ENCODE measurements at regions not wholly inside any gene's neighbourhood (a gene's known extent, or its start where the extent isn't known, plus 50 kb on each side); places are given as distances from the start of the nearest gene placed in this dataset.

DNA sequence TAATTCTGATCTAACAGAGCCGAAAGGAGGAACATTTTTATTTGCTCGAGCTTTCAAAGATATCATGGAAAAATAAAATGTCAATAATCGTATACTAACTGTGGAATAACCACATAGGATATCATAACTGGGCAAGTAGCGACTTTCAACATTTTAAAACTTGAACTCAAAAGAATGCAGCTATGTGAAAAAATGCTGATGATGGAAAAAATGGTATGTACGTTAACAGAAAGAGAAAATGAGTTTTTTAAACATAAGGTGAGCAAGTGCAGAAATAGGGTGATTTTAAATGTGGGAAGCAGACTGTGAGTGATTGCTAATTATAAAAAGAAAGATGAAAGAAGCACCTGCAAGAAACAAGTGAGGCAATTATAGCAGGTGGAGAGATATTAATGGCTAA lies 238.3 kb upstream of the HSF2 start:
- H3K27me3 ChIP-seq, result no peaks in the 10 kb centered on the region

DNA sequence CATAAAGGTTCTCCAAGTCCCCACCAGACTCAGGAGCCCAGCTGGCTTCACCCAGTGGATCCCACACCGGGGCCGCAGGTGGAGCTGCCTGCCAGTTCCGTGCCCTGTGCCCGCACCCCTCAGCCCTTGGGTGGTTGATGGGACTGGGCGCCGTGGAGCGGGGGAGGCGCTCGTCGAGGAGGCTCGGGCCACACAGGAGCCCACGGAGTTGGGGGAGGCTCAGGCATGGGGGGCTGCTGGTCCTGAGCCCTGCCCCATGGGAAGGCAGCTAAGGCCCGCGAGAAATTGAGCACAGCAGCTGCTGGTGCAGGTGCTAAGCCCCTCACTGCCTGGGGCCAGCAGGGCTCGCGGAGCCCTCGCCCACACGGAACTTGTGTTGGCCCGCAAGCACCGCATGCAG lies 234.4 kb upstream of the HSF2 start:
- H3K36me3 ChIP-seq, result no peaks in the 10 kb centered on the region
- no peaks in the 10 kb centered on the region for H3K27me3 ChIP-seq
- H3K4me1 ChIP-seq, result no peaks in the 10 kb centered on the region
- H3K9me3 ChIP-seq, result no peaks in the 10 kb centered on the region
- DNase-seq (ENCODE audit: low spot score), result no peak
- H3K4me3 ChIP-seq, result no peak overlapping the region
- H3K27ac ChIP-seq, result no peak overlapping the region
- TF ChIP-seq, protein P1, sequence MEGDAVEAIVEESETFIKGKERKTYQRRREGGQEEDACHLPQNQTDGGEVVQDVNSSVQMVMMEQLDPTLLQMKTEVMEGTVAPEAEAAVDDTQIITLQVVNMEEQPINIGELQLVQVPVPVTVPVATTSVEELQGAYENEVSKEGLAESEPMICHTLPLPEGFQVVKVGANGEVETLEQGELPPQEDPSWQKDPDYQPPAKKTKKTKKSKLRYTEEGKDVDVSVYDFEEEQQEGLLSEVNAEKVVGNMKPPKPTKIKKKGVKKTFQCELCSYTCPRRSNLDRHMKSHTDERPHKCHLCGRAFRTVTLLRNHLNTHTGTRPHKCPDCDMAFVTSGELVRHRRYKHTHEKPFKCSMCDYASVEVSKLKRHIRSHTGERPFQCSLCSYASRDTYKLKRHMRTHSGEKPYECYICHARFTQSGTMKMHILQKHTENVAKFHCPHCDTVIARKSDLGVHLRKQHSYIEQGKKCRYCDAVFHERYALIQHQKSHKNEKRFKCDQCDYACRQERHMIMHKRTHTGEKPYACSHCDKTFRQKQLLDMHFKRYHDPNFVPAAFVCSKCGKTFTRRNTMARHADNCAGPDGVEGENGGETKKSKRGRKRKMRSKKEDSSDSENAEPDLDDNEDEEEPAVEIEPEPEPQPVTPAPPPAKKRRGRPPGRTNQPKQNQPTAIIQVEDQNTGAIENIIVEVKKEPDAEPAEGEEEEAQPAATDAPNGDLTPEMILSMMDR (IDR thresholded peaks at IDR 0.05), result no peak

More for the DNA sequence above, 238.3 kb upstream of the HSF2 start:
- DNase-seq (ENCODE audit: low spot score), result no peak
- TF ChIP-seq, protein P1 (IDR thresholded peaks at IDR 0.05), result no peak
- Histone ChIP-seq H3K9me3 (no peaks in the 10 kb centered on the region), H3K27ac (no peak overlapping the region), H3K4me1 (no peaks in the 10 kb centered on the region), H3K4me3 (no peak overlapping the region), H3K36me3 (no peaks in the 10 kb centered on the region)

DNA sequence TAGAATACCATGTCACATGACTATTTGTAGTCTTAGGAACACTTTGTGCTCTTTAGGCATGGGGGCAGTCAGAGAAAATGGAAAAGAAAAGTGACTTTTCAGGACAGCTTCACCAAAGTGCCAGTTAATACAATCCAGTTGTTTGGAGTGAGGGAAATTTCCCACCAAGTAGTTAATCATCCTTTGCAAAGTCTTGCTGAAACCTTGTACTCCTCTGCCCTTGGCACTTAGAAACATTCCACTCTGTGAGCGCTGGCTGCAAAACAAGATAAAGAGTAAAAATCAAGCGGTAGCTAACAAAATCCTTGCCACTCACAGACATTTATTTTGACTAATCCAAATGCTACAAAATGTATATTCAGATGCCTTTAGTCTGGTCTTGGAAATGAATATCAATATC lies 229.2 kb upstream of the HSF2 start:
- no peak overlapping the region for H3K27ac ChIP-seq
- TF ChIP-seq, protein P1 (IDR thresholded peaks at IDR 0.05), result no peak
- no peaks in the 10 kb centered on the region for H3K4me1 ChIP-seq
- H3K36me3 ChIP-seq, result no peaks in the 10 kb centered on the region
- H3K9me3 ChIP-seq, result no peaks in the 10 kb centered on the region
- no peak overlapping the region for H3K4me3 ChIP-seq
- no peak for DNase-seq (ENCODE audit: low spot score)
- no peaks in the 10 kb centered on the region for H3K27me3 ChIP-seq

DNA sequence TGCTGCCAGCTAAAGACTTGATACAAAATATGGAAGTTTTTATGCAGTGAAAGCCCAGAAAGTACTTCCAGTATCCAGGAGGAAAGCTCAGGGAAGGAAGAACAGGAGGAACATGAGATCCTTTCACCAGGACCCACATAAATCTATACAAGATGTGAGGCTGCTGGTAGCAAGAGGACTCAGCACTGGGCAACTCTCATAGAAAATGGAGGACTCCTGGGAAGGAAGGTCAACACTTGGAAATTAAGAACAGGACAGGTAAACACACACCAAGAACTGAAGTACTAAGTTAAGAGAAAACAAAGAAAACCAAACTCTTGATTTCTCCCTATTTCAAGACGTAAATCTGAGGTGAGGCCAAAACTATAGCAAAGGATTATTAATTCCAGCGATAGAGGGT lies 220.5 kb upstream of the HSF2 start:
- H3K27ac ChIP-seq, result no peak overlapping the region
- DNase-seq (ENCODE audit: low spot score), result no peak
- H3K4me3 ChIP-seq, result no peak overlapping the region
- H3K4me1 ChIP-seq, result no peaks in the 10 kb centered on the region
- no peaks in the 10 kb centered on the region for H3K9me3 ChIP-seq
- TF ChIP-seq, protein P1 (IDR thresholded peaks at IDR 0.05), result no peak
- H3K36me3 ChIP-seq, result no peaks in the 10 kb centered on the region
- no peaks in the 10 kb centered on the region for H3K27me3 ChIP-seq

DNA sequence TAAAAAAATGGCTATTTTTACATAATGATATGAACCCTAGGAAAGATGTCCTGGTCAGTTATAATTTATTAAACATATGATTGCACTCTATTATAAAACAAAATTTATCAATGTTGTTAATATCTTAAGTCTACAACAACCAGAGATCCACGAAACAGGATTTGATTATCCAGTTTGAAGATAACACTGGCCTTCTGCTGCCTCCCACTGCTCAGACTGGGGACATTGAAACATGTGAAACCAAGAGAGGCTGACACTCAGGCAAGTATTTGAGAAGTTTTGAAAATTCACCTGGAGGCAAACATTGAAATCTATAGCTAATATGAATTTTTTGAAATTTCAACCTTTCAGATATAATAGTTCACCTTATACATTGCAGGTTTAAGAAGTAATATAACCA lies 219.3 kb upstream of the HSF2 start:
- H3K27me3 ChIP-seq, result no peaks in the 10 kb centered on the region
- H3K4me1 ChIP-seq, result no peaks in the 10 kb centered on the region
- no peak overlapping the region for H3K4me3 ChIP-seq
- H3K27ac ChIP-seq, result peak overlapping the region in 1 of 2 donors; percentile 19
- no peaks in the 10 kb centered on the region for H3K36me3 ChIP-seq
- H3K9me3 ChIP-seq, result no peaks in the 10 kb centered on the region
- no peak for DNase-seq (ENCODE audit: low spot score)
- TF ChIP-seq, protein P1 (IDR thresholded peaks at IDR 0.05), result peak in 1 of 2 donors; percentile 54

DNA sequence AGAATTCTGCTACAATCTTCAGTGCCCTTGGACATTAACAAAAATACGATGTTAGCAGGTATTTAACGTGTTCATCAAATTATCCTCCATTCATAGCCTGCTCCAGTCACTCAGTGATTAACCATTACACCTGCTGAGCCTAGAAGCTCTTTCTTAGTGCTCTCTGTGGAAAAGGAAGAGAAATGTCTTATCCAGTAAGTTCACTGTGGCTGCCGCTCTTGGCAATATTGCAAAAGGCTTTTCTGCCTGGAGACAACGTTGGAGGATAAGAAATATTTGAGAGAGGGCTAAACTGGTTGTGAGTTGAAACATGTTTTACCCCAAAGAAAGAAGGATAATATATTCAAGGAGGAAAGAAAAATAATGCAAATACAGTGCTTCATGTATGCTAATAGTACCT lies 217.4 kb upstream of the HSF2 start:
- no peaks in the 10 kb centered on the region for H3K27me3 ChIP-seq
- no peaks in the 10 kb centered on the region for H3K36me3 ChIP-seq
- no peaks in the 10 kb centered on the region for H3K4me1 ChIP-seq
- TF ChIP-seq, protein P1 (IDR thresholded peaks at IDR 0.05), result no peak
- DNase-seq (ENCODE audit: low spot score), result no peak
- H3K9me3 ChIP-seq, result no peaks in the 10 kb centered on the region
- no peak overlapping the region for H3K27ac ChIP-seq
- H3K4me3 ChIP-seq, result no peak overlapping the region
